Peyer's patch (tissue), 4 donors: ENCODE measurements at regions not wholly inside any gene's neighbourhood (a gene's known extent, or its start where the extent isn't known, plus 50 kb on each side); places are given as distances from the start of the nearest gene placed in this dataset.

Source experiments
- DNase-seq, 3 donors: peaks; one replicate each; pipeline ENCODE4 v3.0.0-alpha.2; 2017 to 2019
- H3K27ac ChIP-seq, 4 donors: fragments of 200-600 bp; sonication (generic); one replicate each; pipeline ENCODE4 v1.5.1; 2016 to 2019
- H3K27me3 ChIP-seq, 2 donors: fragments of 200-600 bp; sonication (generic); one replicate each; pipeline ENCODE4 v1.5.1; 2019
- H3K36me3 ChIP-seq, 3 donors: fragments of 200-600 bp; sonication (generic); one replicate each; pipeline ENCODE4 v1.5.1; 2016 to 2019
- H3K4me1 ChIP-seq, 4 donors: fragments of 200-600 bp; sonication (generic); one replicate each; pipeline ENCODE4 v1.5.1; 2016 to 2019
- H3K4me3 ChIP-seq, 4 donors: fragments of 200-600 bp; sonication (generic); 1 replicate in 3 of 4; 2 replicates in 1 of 4; pipeline ENCODE4 v1.5.1; 2016 to 2019; ENCODE audit warnings: mild to moderate bottlenecking in 1 of 4
- H3K9me3 ChIP-seq, 4 donors: fragments of 200-600 bp; sonication (generic); one replicate each; pipeline ENCODE4 v1.5.1; 2016 to 2019; ENCODE audit warnings: mild to moderate bottlenecking in 1 of 4
- POLR2A ChIP-seq, 2 donors: fragments of 450-650 bp; IDR thresholded peaks; one replicate each; pipeline ENCODE4 v1.5.1; 2017; ENCODE audit warnings: antibody characterized with exemption in 2 of 2, mild to moderate bottlenecking in 2 of 2, moderate library complexity in 2 of 2
- TF ChIP-seq, protein P1 (sequence below), 6 experiments: fragments of 450-650 bp in 4 of 6; fragments of 200-600 bp in 2 of 6; sonication (generic) in 1 of 6; IDR thresholded peaks; one replicate each; pipeline ENCODE4 v1.5.1; 2017 to 2019; ENCODE audit warnings: antibody characterized with exemption in 6 of 6, mild to moderate bottlenecking in 3 of 6, moderate library complexity in 1 of 6

DNA sequence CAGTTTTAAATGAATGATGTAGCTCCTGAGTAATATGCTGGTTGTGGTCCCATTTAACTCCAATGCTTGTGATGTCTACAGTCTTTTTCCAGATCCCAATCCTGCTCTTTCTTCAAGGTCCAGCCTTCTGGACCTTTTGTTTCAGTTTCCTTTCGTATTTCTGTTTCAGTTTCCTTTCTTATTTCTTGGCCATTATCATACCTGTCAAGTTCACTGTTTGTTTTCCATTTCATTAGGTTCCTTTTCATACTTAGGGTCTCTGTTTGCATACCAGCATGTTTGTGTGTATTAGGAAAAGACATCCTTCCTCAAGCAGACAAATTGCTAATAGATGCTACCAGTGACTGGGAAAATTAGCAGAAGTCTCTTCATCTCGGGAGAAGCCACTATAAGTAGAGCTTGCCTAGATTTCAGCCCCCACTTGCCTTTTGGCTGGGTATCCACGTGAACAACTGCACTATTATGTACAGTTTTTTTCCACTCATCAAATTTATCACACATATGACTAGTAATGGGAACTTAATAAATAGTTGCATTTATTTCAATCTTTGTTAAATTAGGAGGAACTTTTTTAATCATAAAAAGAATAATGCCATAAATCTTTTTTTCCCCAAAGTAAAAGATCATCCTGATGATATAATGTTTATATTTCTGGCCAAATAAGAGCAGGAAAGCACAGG, 583.4 kb downstream of the BCKDHB start:
- Histone ChIP-seq H3K9me3 (no peaks in the 10 kb centered on the region), H3K4me3 (no peak overlapping the region), H3K27ac (no peak overlapping the region), H3K4me1 (no peaks in the 10 kb centered on the region), H3K27me3 (no peaks in the 10 kb centered on the region), H3K36me3 (no peaks in the 10 kb centered on the region)
- TF ChIP-seq, protein P1, sequence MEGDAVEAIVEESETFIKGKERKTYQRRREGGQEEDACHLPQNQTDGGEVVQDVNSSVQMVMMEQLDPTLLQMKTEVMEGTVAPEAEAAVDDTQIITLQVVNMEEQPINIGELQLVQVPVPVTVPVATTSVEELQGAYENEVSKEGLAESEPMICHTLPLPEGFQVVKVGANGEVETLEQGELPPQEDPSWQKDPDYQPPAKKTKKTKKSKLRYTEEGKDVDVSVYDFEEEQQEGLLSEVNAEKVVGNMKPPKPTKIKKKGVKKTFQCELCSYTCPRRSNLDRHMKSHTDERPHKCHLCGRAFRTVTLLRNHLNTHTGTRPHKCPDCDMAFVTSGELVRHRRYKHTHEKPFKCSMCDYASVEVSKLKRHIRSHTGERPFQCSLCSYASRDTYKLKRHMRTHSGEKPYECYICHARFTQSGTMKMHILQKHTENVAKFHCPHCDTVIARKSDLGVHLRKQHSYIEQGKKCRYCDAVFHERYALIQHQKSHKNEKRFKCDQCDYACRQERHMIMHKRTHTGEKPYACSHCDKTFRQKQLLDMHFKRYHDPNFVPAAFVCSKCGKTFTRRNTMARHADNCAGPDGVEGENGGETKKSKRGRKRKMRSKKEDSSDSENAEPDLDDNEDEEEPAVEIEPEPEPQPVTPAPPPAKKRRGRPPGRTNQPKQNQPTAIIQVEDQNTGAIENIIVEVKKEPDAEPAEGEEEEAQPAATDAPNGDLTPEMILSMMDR (IDR thresholded peaks at IDR 0.05) = no peak
- no peak for TF ChIP-seq POLR2A (IDR thresholded peaks at IDR 0.05)
- DNase-seq = no peak

DNA sequence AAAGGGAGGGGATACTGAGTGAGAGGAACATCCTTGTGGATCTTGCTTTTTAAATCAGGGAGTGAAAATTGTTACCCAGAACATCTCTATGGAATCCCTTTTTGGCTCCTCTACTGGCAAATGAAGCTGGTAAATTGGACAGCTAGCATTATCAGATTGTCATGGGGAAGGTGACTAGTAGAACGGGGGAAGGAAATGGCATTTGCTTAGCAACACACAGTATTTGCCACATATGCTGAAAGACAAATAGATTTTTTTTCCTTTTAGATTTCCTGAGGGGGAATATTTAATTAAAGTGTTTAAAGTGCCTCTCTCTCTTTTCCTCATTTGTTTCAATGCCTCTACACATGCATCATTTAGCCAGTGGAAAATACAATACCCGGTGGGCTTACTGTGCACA, 573.5 kb downstream of the BCKDHB start:
- Histone ChIP-seq H3K4me3 (no peak overlapping the region), H3K36me3 (no peaks in the 10 kb centered on the region), H3K27ac (no peak overlapping the region), H3K4me1 (no peaks in the 10 kb centered on the region), H3K27me3 (no peaks in the 10 kb centered on the region), H3K9me3 (no peaks in the 10 kb centered on the region)
- TF ChIP-seq, protein P1 (IDR thresholded peaks at IDR 0.05) = no peak
- no peak for TF ChIP-seq POLR2A (IDR thresholded peaks at IDR 0.05)
- DNase-seq = no peak

DNA sequence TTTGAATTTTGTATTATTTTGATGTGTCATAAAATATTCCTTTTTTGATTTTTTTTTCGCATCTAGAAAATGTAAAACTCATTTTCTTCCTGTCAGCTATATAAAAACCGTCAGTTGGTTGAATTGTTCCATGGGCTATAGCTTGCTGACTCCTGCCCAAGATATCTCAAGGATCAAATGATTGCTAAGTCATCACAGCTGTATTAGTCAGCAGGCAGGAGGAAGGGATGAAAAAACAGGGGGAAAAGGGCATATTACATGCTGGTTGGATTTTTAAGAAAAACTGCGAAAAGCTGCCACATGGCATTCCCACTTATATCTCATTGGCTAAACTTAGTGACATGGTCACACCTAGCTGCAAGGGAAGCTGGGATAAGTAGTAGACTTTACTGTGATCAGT, 569.9 kb downstream of the BCKDHB start:
- H3K4me1 ChIP-seq = no peaks in the 10 kb centered on the region
- no peak overlapping the region for H3K4me3 ChIP-seq
- H3K27ac ChIP-seq = no peak overlapping the region
- no peak for TF ChIP-seq POLR2A (IDR thresholded peaks at IDR 0.05)
- TF ChIP-seq, protein P1 (IDR thresholded peaks at IDR 0.05) = no peak
- H3K36me3 ChIP-seq = no peaks in the 10 kb centered on the region
- H3K9me3 ChIP-seq = no peaks in the 10 kb centered on the region
- no peaks in the 10 kb centered on the region for H3K27me3 ChIP-seq
- no peak for DNase-seq

DNA sequence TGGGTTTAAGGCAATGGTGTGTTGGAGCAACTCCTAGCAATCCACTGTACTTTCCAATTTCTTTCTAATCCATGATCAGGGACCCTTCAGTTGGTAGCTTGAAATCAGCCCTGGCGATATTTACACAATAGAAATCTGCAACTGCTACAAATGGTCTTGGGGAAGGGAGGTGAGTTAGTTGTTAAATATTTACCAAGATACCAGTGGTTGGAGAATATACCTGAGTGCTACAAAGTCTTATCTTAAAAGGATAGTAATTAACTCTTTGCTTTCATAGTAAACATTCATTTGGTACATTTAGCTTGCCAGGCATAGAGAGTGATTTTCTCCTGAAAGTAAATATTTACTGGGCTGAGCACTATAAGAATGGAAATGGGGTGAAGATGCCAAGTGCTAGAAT, 568.2 kb downstream of the BCKDHB start:
- Histone ChIP-seq H3K27ac (no peak overlapping the region), H3K4me1 (no peaks in the 10 kb centered on the region), H3K9me3 (no peaks in the 10 kb centered on the region), H3K4me3 (no peak overlapping the region), H3K27me3 (no peaks in the 10 kb centered on the region), H3K36me3 (no peaks in the 10 kb centered on the region)
- no peak for TF ChIP-seq POLR2A (IDR thresholded peaks at IDR 0.05)
- TF ChIP-seq, protein P1 (IDR thresholded peaks at IDR 0.05) = no peak
- no peak for DNase-seq

DNA sequence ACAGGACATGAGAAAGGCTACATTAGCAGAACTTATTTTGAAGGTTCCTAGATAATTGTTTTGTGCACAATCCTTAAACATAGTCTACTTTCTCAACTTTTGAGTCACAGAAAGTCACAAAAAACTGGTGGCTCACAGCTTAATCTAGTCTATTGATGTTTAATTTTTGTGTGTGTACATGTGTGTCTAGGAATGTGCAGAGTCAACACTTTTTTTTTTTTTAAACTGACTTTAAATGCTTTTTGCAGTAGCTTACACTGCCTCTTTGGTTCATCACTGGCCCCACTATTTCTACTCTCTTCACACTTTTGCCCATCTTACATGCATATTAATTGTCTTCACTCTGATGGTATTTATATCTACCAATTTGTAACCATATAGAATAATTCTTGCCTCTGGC, 566.9 kb downstream of the BCKDHB start:
- no peak for DNase-seq
- H3K4me1 ChIP-seq = no peaks in the 10 kb centered on the region
- H3K36me3 ChIP-seq = no peaks in the 10 kb centered on the region
- no peak overlapping the region for H3K4me3 ChIP-seq
- TF ChIP-seq POLR2A (IDR thresholded peaks at IDR 0.05) = no peak
- TF ChIP-seq, protein P1 (IDR thresholded peaks at IDR 0.05) = no peak
- H3K9me3 ChIP-seq = no peaks in the 10 kb centered on the region
- no peaks in the 10 kb centered on the region for H3K27me3 ChIP-seq
- H3K27ac ChIP-seq = no peak overlapping the region

DNA sequence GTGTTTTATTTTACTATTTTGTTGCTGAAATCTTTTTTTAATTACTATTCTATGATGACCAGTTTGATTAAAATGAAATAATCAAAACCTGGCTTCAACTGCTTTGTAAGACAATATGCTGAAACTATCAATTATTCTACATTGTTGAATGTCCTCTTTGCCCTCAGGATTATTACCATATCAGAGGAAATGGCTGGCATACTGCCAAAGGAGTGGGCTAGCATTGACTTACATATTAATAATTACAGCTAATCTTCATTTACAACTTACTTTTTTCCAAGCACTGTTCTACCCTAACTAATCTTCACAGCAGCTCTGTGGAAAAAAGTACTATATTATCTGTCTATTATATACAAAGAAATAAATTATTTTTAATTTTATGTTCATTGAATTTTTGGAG, 560.5 kb downstream of the BCKDHB start:
- DNase-seq = no peak
- Histone ChIP-seq H3K27ac (no peak overlapping the region), H3K27me3 (no peaks in the 10 kb centered on the region), H3K36me3 (no peaks in the 10 kb centered on the region), H3K4me1 (no peaks in the 10 kb centered on the region), H3K9me3 (no peaks in the 10 kb centered on the region), H3K4me3 (no peak overlapping the region)
- TF ChIP-seq, protein P1 (IDR thresholded peaks at IDR 0.05) = no peak
- TF ChIP-seq POLR2A (IDR thresholded peaks at IDR 0.05) = no peak
